ENCODE measurements at regions not wholly inside any gene's neighbourhood (a gene's known extent, or its start where the extent isn't known, plus 50 kb on each side); places are given as distances from the start of the nearest gene placed in this dataset.

DNA sequence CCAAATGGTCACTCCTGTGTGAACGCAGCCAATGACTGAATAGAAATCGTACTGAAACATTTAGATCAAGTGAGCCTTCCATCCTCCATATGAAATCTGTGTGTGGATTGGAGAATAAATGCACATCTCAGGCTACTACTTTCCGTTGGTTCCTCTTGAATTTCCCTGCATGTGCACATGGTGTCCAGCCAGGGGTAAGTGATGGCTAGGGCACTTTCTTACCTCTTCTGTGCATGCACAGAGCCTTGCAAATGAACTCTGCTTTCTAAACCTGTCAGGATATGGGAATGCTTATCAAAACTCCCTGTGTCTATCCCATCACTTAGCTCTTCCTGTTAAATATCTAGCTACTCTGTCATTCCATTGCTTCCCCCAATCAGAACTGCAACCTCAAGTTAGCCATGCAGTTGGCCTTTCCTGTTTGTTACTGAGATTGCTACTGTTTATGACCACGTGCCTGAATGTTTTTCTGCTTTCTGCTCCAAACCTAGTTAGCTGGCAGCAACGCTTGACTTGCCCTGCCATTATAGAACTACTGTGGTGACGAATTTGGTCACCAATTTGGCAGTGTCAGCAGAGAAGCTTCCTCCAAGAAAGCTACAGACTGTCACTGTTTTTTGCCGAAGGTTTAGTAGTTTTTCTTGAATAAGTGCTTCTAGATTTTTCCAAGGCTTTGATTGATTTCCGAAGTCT lies 661.6 kb downstream of the LRRC70 start:
- TF ChIP-seq, protein P1, sequence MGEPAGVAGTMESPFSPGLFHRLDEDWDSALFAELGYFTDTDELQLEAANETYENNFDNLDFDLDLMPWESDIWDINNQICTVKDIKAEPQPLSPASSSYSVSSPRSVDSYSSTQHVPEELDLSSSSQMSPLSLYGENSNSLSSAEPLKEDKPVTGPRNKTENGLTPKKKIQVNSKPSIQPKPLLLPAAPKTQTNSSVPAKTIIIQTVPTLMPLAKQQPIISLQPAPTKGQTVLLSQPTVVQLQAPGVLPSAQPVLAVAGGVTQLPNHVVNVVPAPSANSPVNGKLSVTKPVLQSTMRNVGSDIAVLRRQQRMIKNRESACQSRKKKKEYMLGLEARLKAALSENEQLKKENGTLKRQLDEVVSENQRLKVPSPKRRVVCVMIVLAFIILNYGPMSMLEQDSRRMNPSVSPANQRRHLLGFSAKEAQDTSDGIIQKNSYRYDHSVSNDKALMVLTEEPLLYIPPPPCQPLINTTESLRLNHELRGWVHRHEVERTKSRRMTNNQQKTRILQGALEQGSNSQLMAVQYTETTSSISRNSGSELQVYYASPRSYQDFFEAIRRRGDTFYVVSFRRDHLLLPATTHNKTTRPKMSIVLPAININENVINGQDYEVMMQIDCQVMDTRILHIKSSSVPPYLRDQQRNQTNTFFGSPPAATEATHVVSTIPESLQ (CRISPR knock-in tag; IDR thresholded peaks at IDR 0.05): no peak
- TF ChIP-seq TAF1 (IDR thresholded peaks at IDR 0.05; ENCODE audit: control insufficient read depth, extremely low read depth, insufficient read depth, low read length, severe bottlenecking): no peak

Measured in K562 (cell line).